Cardiac fibroblast (primary cell): ENCODE measurements at regions not wholly inside any gene's neighbourhood (a gene's known extent, or its start where the extent isn't known, plus 50 kb on each side); places are given as distances from the start of the nearest gene placed in this dataset.

Experiments used
- DNase-seq, 2 donors: peaks; one replicate each; pipeline versions ENCODE4 v3.0.0 to v3.0.0-alpha.2; 2010; ENCODE audit warnings: low read depth in 2 of 2
- H3K4me3 ChIP-seq, 2 donors: replicated peaks in 1 of 2; 1 replicate in 1 of 2; 2 replicates in 1 of 2; pipeline ENCODE4 v1.5.1; 2011; ENCODE audit warnings: low read depth in 2 of 2, low read length in 2 of 2, mild to moderate bottlenecking in 2 of 2, moderate library complexity in 1 of 2
- CTCF ChIP-seq: IDR thresholded peaks from one replicate; pipeline ENCODE4 v1.5.1; 2011; ENCODE audit warnings: low read depth, mild to moderate bottlenecking, low read length, inconsistent platforms

- H3K4me3 ChIP-seq, result no peak overlapping the region
- TF ChIP-seq CTCF, result no peak
- no peak for DNase-seq
These were observed 2125.7 kb upstream of the PCDH20 start for GRCh38 chr13:63541336-63541735.

GRCh38 chr13:63540061-63540460 lies 2124.4 kb upstream of the PCDH20 start:
- H3K4me3 ChIP-seq, result no peak overlapping the region
- no peak for TF ChIP-seq CTCF
- DNase-seq, result no peak

GRCh38 chr13:63517371-63517770 lies 2101.7 kb upstream of the PCDH20 start:
- no peak for TF ChIP-seq CTCF
- no peak overlapping the region for H3K4me3 ChIP-seq
- peak in 1 of 2 donors; percentile 1 for DNase-seq

GRCh38 chr13:63516124-63516523 lies 2100.5 kb upstream of the PCDH20 start:
- TF ChIP-seq CTCF, result no peak
- no peak overlapping the region for H3K4me3 ChIP-seq
- DNase-seq, result no peak

- no peak overlapping the region for H3K4me3 ChIP-seq
- DNase-seq, result no peak
- no peak for TF ChIP-seq CTCF
These were observed 2099.2 kb upstream of the PCDH20 start for GRCh38 chr13:63514886-63515285.

GRCh38 chr13:63512095-63512494 lies 2096.4 kb upstream of the PCDH20 start:
- no peak overlapping the region for H3K4me3 ChIP-seq
- DNase-seq, result no peak
- TF ChIP-seq CTCF, result no peak

GRCh38 chr13:63501702-63502101 lies 2086.1 kb upstream of the PCDH20 start:
- peak in 1 of 2 donors; percentile 16 for DNase-seq
- H3K4me3 ChIP-seq, result no peak overlapping the region
- TF ChIP-seq CTCF, result no peak
